ENCODE measurements at regions not wholly inside any gene's neighbourhood (a gene's known extent, or its start where the extent isn't known, plus 50 kb on each side); places are given as distances from the start of the nearest gene placed in this dataset.
"Not testable (repeated sequence)": the region's sequence is repeated elsewhere in the genome, so short reads cannot be mapped to it uniquely, and the experiment has no call there.

DNA sequence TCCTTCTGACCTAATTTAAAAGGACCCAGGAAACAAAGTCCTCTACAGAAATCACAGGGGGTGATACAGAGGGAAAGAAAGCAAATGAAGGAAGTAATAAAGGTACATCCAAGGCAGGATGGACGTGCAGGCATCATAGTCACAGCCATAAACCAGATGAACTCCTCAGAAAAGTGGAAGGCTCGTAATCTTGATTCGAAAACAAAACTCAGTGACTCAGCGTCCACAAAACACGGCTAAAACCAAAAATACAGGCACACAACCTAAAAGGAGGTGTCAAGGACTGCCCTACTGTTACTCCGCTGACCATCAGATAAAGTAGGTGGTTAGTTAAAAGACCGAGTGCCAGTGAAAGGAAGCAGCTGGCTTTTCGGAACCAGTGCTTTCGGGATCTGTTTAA, 81.5 kb downstream of the TRIM69 start:
- H3K27ac ChIP-seq; DNase-seq (ENCODE audit: low spot score); H3K4me3 ChIP-seq: not testable (repeated sequence)

- not testable (repeated sequence) for DNase-seq (ENCODE audit: low spot score); H3K27ac ChIP-seq; H3K4me3 ChIP-seq
Measured at GRCh38 chr15:44819331-44819987, 83.1 kb downstream of the TRIM69 start.

GRCh38 chr15:44820535-44820934, 84.2 kb downstream of the TRIM69 start:
- not testable (repeated sequence) for H3K4me3 ChIP-seq; H3K27ac ChIP-seq; DNase-seq (ENCODE audit: low spot score)

DNA sequence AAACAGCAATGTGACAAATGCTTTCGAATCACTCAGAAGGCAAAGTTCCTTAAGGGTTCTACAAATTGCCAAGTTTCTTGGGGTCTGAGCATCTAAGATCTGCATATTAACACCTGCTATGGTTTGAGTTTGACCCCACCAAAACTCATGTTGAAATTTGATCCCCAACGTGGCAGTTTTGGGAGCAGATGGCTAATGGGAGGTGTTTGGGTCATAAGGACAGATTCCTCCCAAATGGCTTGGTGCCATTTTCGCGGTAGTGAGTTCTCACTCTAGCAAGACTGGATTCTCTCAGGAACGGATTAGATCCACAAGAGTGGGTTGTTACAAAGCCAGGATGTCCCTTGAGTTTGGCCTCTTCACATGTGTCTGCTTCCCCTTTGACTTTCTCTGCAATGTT, 84.6 kb downstream of the TRIM69 start:
- H3K27ac ChIP-seq; DNase-seq (ENCODE audit: low spot score): not testable (repeated sequence)

DNA sequence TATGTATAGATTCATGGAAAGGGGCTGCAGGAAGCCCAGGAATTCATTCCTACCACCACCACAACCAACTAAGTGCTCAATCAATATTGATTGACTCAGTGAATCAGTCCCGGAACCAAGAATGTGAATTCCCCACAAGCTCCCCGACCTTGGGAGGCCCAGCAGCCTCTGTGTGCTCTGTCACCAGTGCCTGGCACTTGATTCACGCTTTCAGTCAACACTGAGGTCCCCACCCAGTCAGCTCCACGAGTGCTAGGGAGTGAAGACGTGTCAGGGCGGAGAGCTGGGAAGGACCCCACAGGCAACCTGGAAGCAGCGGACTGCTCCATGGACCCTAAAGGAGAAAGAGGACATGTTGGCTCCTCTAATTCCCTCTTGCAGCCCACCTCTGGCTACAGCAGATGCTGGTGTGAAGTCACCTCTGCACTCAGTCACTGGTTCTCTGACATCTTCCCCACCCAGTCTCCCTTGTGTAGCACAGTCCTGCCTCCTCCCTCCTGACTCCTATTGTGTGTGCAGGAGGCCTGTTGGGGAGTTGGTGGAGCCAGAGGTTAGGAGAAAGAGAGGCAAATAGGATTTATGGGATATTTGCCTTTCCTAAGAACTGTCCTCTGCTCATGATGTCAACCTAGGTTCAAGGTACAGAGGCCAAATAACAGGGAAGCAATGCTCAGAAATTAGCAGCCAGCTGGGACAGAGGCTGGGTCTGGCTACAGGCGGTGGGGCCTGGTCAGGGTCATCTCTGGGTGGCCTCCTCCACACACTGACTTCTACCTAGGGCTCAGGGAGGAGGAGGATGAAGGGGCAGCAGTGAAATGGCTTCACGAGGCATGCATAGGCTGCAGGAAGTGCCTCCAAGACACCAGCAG, 88.2 kb downstream of the TRIM69 start:
- H3K27ac ChIP-seq; DNase-seq (ENCODE audit: low spot score); H3K4me3 ChIP-seq: not testable (repeated sequence)

More for the DNA sequence above, 84.6 kb downstream of the TRIM69 start:
- H3K4me3 ChIP-seq = not testable (repeated sequence)

DNA sequence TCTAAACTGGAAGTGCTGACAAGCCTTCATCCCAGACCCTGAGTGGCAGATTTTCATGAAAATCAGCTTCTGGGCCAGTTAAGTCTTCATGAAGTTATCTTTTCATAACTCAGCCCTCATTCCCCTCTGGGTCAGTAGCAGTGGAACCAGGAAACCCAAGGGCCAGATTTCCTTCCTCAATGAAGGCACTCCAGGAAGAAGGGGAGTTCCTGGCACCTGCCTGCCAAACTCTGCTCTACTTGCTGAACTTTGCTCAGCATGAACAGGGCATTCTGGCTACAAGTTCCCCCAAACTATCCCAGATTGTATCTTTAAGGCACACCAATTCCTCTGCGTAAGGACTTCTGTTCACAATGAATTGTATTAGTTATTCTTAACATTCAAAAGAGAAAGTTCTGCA, 90.3 kb downstream of the TRIM69 start:
- H3K27ac ChIP-seq; H3K4me3 ChIP-seq; DNase-seq (ENCODE audit: low spot score): not testable (repeated sequence)

DNA sequence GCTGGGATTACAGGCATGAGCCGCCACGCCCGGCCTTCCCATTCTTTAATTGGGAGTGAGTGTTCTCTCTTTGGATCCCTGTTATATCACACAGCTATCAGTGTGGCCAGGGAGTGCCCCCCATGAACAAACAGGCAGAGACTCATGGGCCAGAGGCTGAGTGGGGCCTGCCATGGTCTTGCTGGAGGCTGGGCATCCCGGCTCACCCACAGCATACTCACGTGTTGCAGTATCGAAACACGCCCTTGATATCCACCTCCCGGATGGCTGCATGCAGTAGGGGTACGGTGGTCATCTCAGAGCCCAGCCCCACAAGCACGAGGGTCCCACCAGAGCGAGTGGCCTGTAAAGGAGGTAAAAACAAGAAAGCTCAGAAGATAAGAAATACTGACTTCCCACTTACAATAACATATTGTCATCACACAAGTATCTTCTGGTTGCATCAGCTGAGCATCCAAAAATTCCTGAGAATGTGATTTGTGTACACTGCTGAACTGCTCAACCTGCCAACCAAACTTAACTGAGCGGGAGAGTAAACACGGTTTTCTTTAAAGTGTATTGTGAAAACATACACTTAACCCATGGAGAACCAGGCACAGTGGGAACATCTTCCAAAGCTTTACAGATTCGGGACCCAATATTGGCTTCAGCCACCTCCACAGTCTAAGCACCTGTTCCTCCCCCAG, 92.0 kb downstream of the TRIM69 start:
- not testable (repeated sequence) for DNase-seq (ENCODE audit: low spot score); H3K4me3 ChIP-seq; H3K27ac ChIP-seq

DNA sequence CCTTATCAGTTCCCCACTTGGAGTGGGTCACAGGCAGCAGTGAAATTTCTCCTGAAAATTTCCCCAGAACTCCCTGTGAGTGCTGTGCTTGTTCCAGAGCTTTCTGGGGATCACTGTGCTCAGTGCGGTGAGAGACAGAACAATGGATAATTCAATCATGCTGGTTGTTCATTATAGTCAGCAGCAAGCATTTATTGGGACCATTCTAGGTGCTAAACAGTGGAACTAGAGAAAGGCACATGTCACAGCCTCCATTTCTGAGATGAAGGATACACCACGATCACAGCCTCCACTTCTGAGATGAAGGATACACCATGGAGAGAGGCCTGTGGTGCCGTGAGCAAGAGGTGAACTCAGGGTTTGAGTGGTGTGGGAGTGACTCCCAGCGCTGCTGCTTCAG, 92.8 kb downstream of the TRIM69 start:
- not testable (repeated sequence) for H3K27ac ChIP-seq; DNase-seq (ENCODE audit: low spot score); H3K4me3 ChIP-seq

GRCh38 chr15:44830692-44831408, 94.5 kb downstream of the TRIM69 start:
- DNase-seq (ENCODE audit: low spot score); H3K4me3 ChIP-seq; H3K27ac ChIP-seq: not testable (repeated sequence)

DNA sequence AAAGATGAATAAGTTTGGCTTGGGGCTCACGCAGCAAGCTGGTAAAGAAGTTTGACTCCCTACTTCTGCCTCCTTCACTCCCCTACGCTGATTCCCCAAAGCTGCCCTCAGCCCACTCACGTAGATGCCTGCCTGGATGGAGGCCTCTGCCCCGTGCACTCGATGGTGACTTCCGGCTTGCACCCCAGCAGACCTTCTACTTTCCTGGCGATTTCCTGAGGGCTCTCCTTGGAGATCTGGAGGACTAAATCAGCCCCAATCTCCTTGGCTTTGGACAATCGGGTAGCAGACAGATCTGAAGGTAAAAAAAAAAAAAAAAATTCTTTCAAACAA, 95.0 kb downstream of the TRIM69 start:
- not testable (repeated sequence) for H3K27ac ChIP-seq; DNase-seq (ENCODE audit: low spot score); H3K4me3 ChIP-seq

- not testable (repeated sequence) for DNase-seq (ENCODE audit: low spot score); H3K4me3 ChIP-seq; H3K27ac ChIP-seq
Measured at GRCh38 chr15:44832133-44832532, 95.8 kb downstream of the TRIM69 start.

DNA sequence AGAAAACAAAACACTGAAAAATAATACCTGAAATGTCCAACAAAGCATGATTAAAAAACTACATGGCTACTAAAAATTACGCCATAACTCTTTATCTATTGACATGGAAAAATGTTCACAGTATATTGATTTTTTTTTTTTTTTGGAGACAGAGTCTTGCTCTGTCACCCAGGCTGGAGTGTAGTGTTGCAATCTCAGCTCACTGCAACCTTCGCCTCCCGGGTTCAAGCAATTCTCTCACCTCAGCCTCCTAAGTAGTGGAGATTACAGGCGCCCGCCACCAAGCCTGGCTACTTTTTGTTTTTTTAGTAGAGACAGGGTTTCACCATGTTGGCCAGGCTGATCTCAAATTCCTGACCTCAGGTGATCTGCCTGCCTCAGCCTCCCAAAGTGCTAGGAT, 96.8 kb downstream of the TRIM69 start:
- not testable (repeated sequence) for H3K4me3 ChIP-seq; DNase-seq (ENCODE audit: low spot score); H3K27ac ChIP-seq

DNA sequence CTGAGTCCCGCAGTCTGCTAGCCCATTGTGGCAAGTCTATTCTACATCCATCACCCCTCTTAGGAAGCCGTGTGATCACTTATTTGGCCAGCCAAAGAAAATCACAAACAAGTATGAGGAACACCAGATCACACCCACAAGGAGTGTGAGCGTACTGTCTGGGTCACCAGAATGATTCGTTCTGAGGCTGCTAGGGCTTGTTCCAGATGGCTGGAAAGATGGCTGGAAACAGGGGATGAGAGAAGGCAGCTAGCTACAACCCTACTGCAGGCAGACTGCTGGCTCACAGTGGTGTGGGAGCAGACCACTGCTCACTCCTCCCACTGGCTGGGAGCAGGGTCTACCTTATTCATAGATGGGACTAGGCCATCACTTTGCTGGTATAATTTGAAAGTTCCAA, 97.4 kb downstream of the TRIM69 start:
- not testable (repeated sequence) for DNase-seq (ENCODE audit: low spot score); H3K4me3 ChIP-seq; H3K27ac ChIP-seq

DNA sequence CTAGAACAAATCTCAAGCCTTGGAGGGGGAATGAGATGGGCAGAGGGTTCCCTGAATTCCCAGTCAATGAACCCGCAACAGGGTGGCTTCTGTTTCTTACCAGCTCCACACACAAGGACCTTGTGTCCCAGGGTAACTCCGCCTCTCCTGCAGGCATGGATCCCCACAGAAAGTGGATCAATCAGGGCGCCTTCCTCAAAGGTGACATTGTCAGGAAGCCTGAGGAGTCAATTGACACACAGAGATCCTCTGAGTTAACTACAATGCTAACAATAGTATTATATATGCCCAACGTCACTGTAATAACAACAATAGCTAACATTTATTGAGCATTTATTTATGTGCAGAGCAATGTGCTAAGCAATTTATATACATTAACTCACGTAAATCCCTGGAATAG, 98.8 kb downstream of the TRIM69 start:
- H3K27ac ChIP-seq; H3K4me3 ChIP-seq; DNase-seq (ENCODE audit: low spot score): not testable (repeated sequence)

All from coronary artery (tissue), 2 donors.